HT1080 (cell line): ENCODE measurements at regions not wholly inside any gene's neighbourhood (a gene's known extent, or its start where the extent isn't known, plus 50 kb on each side); places are given as distances from the start of the nearest gene placed in this dataset.
"Not testable (repeated sequence)": the region's sequence is repeated elsewhere in the genome, so short reads cannot be mapped to it uniquely, and the experiment has no call there.

Experiments used
- DNase-seq: peaks from one replicate; pipeline ENCODE4 v3.0.0-alpha.2; 2015; ENCODE audit warnings: low read depth

DNA sequence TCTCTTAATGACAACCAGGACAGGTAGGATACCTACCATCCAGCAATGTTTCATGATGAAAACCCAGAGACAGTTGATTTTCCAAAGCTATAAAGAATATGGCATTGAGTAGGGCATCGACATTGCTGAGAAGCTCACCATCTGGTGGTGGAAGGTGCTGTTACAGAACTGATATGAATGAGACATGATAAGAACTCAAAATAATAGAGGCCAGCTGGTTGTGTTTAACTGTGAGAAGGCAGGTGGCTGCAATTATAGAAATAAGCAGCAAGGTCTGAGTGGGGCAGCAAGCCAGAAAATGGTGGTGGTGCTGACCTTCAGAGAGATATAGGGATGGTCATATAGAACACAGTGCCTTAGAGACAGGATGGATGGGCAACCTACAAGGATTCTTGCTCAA lies 449.7 kb downstream of the BTG1 start:
- DNase-seq: no peak

DNA sequence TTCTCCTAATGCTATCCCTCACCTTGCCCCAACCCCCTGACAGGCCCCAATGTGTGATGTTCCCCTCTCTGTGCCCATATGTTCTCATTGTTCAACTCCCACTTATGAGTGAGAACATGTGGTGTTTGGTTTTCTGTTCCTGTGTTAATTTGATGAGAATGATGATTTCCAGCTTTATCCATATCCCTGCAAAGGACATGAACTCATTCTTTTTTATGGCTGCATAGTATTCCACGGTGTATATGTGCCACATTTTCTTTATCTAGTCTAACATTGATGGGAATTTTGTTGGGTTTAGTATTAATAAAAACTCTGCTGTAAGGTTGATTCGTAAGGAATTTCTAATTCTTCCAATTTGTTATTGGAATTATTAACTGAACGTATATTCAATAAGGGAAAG lies 450.2 kb downstream of the BTG1 start:
- not testable (repeated sequence) for DNase-seq

DNA sequence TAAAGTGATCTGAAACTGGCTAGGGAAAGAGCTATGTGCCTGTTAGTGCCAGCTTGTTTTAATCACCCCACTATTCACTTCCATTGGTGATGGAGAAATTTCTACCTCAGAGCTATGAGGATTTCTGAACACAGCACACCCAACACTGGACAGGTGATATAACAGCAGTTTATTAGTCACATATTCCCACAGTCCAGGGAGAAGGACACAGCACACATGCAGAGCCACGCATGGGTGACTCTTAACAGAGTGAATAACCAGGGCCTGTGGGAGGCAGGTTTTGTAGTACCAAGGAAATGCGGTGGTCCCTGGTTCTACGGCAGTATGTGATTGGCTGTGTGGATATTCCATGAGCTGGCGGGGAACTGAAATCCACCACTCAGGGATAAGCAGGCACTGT lies 455.1 kb downstream of the BTG1 start:
- DNase-seq: no peak

DNA sequence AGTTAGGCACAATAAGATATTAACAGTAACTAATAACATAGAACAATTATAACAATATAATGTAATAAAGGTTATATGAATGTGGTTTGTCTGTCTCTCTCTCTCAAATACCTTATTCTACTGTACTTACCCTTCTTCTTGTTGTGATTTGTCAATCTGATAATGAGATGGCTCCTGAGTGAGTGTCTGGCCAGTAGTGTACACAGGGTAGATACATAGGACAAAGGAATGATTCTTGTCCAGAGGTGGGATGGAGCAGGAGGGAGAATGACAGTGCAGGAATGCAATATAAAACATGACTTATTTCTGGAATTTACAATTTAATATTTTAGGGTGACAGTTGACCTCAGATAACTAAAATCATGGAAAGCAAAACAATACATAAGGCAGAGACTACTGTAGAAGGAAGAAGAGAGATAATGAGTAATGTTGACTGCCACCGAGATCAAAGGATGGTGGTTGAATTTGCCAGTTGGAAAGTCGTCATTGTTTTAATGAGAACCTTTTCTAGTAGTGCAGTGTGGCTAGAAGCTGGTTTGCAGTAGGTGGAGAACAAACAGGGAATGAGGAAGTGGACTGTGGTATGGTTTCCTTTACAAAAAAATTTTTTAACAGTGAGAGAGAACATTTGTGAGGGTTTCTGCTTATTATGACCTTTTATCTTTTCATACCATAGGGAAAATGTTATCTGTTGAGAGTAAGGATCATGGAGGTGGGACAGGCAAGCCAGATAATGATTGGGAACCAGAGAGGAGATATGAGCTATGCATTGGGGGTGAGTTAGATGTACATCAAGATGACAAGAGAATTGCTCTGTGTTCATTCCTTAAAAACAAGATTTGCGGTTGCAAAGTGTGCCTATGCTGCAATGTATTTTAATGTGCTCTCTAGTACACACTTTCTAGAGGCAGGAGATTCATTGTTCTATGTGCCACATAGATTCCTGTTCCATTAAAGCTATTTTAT lies 458.3 kb downstream of the BTG1 start:
- peak; percentile 67 for DNase-seq

DNA sequence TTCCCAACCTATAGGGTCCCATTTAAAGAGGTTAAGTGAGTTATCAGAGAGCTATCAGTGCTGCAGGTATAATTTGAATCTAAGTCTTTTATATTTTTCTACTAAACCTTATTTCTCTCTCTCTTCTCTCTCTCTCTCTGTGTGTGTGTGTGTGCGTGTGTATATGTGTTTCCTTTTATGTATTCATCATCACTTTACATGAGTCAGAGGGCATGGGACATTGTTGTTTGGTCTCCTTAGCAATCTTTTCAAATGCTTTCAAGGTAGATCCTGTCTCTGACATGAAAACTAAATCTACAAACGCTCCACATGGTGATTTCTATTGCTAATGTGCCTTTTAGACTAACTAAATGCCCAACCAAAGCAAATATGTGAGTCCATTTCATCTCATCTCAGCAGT lies 459.7 kb downstream of the BTG1 start:
- peak; percentile 72 for DNase-seq

DNA sequence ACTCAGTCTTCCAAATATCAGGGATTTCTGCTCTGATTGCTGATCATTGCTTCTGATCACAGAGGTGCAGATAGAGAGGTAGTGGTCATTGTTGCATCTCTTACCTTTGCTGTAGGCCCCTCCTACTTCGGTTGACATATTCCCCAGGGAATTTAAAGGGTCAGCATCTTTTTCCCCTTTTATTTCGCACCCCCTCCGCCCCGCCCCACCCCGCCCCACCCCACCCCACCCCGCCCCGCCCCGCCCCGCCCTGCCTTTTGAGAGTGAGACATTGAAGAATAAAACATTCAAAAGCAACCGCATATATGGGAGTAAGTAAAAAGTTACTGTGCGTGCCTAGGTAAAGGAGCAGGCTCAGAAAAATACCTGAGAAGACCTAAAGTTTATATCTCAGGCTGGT lies 463.9 kb downstream of the BTG1 start:
- DNase-seq: no peak

DNA sequence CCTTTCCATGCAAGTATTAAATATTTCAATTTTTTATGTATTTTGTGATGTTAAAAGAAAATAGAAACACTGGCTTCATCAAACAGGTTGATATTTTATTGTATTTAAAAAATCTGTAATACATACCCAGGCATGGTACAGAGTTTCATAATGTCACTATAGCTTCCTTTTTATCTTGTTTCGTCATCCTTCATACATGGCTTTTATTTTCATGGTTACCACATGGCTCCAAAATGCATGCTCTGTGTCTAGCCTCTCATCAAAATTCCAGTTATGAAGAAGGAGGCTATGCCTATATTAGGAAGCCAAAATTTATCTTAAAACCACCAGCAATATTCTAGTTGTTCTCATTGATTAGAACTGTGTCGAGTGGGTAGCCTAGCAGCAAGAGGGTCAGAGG lies 464.8 kb downstream of the BTG1 start:
- DNase-seq: no peak

DNA sequence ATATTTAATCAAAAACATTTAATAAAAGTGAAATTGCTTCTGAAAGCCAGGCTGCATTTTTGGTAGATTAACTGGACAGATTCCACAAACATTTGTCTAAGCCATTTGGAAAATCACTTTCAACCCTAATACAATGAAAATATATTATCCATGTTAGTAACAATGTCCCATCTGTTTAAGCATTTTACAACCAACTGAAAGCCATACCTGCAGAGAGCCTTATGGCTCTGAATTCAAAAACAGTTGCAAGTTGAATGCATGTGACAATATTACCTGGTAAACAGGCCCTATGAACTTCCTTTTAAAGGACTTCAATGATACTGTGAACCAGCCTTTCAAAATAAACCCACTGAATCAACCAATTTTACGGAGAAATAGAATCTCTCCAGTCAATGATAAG lies 468.1 kb downstream of the BTG1 start:
- DNase-seq: no peak

DNA sequence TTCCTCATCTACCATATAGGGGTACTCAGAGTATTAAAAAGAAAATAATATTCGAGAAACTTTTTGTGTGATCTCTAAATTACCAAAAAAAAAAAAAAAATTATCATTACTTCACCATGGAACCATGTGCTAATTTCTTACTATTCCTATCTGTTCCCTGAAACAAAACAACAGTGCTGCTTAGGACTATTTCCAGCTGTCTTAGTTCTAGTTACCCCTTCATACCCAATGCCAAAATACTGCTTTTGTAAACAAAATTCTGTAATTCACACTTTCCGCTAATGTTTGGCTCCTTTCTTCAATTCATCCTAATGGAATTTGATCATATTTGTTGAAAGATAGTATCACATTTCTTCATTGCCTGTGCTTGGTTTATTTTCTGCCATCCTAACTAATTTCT lies 470.2 kb downstream of the BTG1 start:
- DNase-seq: no peak

DNA sequence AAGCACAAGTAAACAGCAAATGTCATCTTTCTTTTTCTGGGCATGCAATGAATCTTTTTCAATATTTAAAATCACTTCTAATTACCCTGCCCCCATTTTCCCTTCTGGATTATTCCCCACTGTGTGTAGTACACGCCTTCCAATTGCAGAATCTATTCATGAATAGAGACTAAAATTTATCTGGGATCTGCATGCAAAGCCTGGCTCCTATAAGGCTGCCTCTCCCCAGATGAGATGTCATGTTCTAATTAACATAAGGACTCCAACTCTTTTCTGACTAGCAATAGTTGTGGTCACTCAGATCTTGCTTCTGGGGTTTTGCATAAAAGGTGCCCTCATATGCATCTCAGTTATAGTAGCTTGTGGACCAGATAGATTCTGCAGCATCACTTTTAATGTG lies 473.5 kb downstream of the BTG1 start:
- no peak for DNase-seq

DNA sequence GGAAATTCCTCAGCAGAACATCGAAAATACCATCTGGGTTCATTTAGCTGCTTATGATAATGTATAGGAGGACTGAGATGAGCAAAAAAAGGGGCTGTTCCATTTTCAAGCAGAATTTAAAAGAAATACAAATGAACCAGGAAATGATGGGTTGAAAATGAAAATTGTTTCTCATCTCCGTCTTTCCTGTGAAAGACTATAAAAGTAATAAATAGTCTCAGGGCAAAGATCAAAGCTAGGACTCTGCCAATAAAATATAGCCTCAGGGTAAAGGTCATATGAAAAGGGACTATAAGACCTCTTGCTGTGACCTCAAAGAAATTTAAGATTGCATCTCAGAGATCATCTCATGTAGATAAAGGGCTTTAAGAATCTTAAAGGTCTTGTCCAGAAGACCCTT lies 478.0 kb downstream of the BTG1 start:
- no peak for DNase-seq

DNA sequence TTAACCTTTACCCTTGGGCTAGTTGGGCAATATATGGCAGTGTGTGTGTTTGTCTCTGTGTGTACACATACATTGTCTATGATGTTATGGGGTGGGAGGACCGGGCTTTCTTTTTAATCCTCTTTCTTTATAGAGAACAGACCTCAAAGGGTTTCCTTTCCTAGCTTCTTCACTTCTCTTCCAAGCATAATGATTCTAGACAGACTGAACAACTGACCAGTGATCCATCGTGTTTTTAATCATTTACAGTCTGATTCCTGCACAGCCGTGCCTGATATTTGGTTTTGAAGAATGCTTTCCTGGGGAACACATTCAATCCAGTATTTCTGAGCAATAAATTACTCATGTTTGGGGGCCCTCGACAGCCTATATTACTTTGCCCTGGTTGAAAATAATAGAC lies 481.1 kb upstream of the DCN start:
- no peak for DNase-seq

DNA sequence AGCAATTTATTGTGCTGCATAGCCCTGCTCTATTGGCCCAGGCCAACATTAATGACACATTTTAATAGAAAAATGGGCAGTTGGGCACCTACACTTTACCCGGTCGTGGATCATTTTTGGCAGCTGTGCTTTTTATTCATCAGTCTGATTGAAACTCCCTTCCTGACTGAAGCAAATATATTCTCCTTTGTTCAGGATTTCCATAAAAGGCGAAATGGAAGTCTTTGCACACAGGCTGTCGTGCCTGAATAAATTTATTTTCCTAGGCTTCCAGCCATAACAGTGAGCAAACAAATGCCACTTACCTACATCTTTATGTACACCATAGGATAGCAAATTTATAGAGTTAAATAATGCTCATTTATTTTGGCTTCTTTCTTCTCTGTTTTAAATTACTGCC lies 480.7 kb upstream of the DCN start:
- no peak for DNase-seq

DNA sequence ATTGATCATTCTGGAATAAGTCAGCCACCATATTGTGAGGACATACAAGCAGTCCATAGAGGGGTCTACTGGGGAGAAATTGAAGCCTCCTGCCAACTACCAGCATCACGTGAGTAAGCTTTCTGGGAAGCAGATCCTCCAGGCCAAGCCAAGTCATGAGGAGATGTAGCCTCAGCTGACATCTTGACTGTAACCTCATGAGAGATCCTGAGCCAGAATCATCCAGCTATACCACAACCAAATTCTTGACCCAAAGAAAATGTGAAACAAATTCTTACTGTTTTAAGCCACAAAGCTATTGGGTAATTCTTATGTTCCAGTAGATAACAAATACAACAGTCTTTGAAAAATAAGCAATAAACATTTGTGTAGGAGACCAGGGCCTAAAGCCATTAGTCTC lies 479.4 kb upstream of the DCN start:
- DNase-seq: no peak

DNA sequence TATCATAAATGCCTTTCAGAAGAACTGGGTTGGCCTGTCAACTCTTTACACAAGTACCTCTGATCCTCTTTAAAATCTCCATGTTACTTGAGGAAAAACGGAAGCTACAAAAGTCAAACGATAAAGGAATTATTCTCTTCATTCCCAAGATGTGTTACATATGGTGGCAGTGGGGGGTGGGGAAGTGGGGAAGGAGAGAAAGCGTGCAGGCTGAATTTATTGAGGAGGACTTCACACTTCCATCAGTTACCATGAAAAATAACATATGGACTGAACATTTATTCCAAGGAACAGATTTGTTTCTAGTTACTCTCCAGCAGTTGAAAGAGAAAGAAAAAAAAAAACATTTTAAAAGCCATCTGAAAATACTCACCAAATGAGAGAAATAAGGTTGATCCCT lies 474.4 kb upstream of the DCN start:
- DNase-seq: no peak

DNA sequence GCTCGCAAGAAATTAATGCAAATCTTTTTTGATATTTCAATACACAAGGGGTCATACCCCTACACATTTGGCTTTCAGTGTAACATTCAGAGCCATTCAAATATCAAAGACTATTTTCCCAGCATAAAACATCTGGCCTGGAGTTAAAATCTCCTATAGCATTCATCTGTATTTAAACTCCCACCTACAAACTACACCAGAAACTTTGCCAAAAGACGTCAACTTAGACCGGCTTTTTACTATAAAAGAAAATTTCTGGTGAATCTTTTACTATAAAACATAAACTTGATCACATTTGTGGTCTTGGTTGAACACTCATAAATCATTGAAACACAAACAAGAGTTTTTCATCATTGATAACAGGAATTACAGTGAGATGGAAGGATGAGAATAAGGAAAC lies 473.3 kb upstream of the DCN start:
- DNase-seq: no peak

DNA sequence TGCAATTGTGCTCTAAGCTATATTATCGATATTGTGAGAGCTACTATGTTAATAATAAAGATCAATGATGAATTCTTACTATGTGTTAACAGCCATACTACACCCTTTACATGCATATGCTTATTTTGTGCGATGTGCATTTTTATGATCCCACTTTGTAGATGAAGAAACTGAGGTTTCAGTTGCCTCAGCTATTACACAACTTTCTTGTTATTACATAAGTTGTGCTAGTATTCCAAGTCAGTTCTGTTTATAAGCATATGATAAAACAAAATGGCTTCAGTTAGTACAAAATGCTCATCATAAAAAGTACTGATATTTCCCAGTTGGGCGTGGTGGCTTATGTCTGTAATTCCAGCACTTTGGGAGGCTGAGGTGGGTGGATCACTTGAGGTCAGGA lies 471.5 kb upstream of the DCN start:
- DNase-seq: no peak

DNA sequence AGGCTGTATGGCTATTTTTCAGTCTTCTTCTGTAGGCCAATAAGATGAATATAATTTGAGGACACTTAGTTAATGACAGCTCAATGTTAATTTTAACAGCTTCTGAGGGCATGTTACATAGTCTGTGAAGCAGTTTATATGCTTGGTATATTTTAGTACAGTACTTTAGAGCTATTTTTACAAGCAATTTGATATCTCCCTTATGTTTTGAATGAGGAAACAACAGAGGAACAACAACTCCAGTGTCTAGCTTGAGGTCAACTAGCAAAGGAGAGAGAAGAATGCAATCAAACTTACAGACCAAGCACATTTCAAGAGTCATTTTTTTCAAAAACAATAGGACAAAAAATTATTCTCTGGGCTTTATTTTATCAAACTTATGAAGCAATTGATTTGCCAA lies 469.1 kb upstream of the DCN start:
- no peak for DNase-seq

DNA sequence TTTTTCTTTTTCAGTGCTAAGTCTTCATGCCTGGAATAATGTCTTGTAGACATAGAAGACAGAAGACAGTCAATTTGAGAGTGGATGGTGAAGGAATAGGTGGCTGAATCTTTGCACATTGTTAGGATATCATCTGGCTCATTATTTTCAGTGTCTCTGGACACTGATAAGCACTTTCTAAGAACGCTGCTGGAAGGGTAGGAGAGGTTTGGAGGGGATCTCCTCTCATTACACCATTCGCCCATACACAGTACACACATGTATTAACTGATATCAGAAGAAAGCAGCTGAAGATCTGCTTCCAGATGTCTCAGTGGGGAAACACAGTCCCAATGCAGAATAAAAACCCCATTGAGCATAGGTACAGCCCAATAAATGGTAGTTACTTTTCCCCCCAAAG lies 461.1 kb upstream of the DCN start:
- DNase-seq: no peak

DNA sequence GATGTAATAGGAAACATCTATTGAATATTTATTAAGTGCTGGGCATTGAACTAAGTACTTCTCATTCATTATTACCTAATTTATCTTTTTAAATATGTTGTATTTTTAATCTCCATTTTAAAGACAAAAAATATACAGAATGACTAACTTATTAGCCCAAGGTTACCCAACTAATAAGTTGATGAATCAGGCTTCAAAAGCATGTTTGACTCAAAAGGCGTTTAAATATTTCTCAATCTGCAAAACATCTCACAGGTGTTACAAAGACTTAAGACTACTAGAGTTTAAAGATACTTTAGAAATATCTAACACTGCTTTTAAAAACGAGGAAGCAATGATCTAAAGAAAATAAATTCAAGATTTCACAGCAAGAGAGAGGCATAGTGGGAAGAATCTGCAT lies 457.4 kb upstream of the DCN start:
- no peak for DNase-seq

DNA sequence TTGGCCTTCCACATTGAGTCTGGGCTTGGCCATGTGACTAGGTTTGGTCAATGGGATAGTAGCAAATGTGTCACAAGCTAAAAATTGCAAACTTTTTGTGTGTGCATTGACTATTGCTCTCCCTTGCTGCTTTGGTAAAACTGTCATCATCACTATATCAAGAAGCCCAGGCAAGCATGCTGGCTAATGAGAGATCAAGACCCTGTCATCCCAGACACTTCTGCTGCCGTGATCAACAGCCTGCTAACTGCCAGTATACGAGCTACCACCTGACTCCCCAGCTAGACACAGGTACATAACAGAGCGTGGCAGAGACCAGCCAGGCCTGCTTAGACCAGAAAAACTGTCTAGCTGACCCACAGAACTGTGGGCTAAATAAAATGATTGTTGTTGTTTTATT lies 456.7 kb upstream of the DCN start:
- no peak for DNase-seq

DNA sequence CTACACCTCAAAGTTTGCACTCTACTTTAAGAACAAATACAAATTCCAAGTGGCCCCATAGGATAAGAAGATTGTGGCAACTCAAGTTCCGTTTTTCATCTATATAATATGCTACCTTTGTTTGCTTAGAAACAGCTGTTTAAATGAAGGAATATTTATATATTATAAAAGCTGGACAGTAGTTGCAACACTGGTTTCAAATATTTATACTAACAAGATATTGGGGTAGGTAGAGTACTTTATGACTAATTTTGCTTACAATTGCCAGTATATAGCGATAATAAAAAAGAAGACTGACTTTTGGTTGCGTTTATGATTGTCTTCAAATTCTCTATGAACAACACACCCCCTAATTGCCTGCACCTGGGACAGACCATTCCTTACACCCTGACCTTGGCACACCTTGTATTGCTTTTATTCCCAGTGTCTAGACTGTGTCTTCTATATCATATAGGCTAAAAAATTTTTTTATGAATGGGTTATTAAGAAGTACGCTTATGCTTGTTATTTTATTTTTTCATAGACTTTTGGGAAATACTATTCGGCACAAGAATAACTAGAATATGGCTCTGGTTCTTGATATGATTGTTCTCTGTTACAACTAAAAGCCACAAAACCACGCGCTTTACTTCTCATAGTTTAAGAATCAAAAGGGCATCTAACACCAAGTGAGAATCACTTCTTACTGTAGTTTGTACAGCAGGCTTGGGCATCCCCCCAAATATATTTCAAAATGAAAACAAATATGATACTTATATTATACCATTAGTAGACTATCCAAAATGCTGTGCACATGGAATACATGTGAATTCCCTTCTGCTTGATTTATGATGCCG lies 455.4 kb upstream of the DCN start:
- no peak for DNase-seq

DNA sequence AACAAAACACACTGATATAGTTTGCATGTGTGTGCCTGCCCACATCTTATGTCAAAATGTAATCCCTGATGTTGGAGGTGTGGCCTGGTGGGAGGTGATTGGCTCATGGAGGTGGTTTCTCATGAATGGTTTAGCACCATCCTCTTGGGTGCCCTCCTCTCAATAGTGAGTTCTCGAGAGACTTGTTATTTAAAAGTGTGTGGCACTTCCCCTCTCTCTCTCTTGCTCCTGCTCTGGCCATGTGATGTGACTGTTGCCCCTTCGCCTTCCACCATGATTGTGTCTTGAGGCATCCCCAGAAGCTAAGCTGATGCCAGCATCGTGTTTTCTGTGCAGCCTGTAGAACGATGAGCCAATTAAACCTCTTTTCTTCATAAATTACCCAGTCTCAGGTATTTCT lies 454.1 kb upstream of the DCN start:
- no peak for DNase-seq
